Thymus (tissue), 11 donors: ENCODE measurements at regions not wholly inside any gene's neighbourhood (a gene's known extent, or its start where the extent isn't known, plus 50 kb on each side); places are given as distances from the start of the nearest gene placed in this dataset.

Experiments used
- DNase-seq, 9 donors: peaks; one replicate each; pipeline ENCODE4 v3.0.0-alpha.2; 2013; ENCODE audit warnings: low spot score in 9 of 9, low read depth in 6 of 9, missing footprints in 1 of 9
- H3K27ac ChIP-seq, 2 donors: one replicate each; pipeline ENCODE4 v1.5.1; 2013; ENCODE audit warnings: control low read depth in 1 of 2, low read depth in 1 of 2, low read length in 1 of 2, mild to moderate bottlenecking in 1 of 2, moderate library complexity in 1 of 2
- H3K27me3 ChIP-seq, 2 donors: one replicate each; pipeline ENCODE4 v1.5.1; 2013; ENCODE audit warnings: low read length in 1 of 2; ENCODE audit not compliant: control insufficient read depth in 2 of 2, insufficient read depth in 1 of 2
- H3K36me3 ChIP-seq, 2 donors: one replicate each; pipeline ENCODE4 v1.5.1; 2013; ENCODE audit warnings: low read length in 1 of 2, mild to moderate bottlenecking in 1 of 2, moderate library complexity in 1 of 2; ENCODE audit not compliant: control insufficient read depth in 2 of 2, insufficient read depth in 2 of 2
- H3K4me1 ChIP-seq, 2 donors: one replicate each; pipeline ENCODE4 v1.5.1; 2013; ENCODE audit warnings: low read length in 2 of 2; ENCODE audit not compliant: control insufficient read depth in 2 of 2, insufficient read depth in 2 of 2
- H3K4me3 ChIP-seq, 2 donors: one replicate each; pipeline ENCODE4 v1.5.1; 2013; ENCODE audit warnings: low read length in 2 of 2, control low read depth in 1 of 2, mild to moderate bottlenecking in 1 of 2
- H3K9me3 ChIP-seq, 2 donors: one replicate each; pipeline ENCODE4 v1.5.1; 2013; ENCODE audit warnings: low read length in 1 of 2, mild to moderate bottlenecking in 1 of 2; ENCODE audit not compliant: control insufficient read depth in 2 of 2, insufficient read depth in 1 of 2
- WGBS: extraction: QIAGEN DNeasy Blood & Tissue Kit; methylation state at CpG from one replicate; pipeline ENCODE4 v1.1.7; 2013; 5-methylcytosine and 5-hydroxymethylcytosine counted together
- donor health status: healthy.

GRCh38 chr6:169926617-169927417 is 175.4 kb downstream of the ERMARD start:
- Histone ChIP-seq H3K27ac (no peak overlapping the region), H3K27me3 (no peaks in the 10 kb centered on the region), H3K4me1 (peaks cover 0 to 8% of the 10 kb centered on the region in 2 donors), H3K4me3 (no peak overlapping the region), H3K9me3 (no peaks in the 10 kb centered on the region), H3K36me3 (no peaks in the 10 kb centered on the region)
- no peak for DNase-seq
- 95% methylated on average over 11 of the region's 11 CpGs for WGBS

- 95% methylated on average over 6 of the region's 6 CpGs for WGBS
- Histone ChIP-seq H3K4me3 (no peak overlapping the region), H3K4me1 (peaks cover 0 to 8% of the 10 kb centered on the region in 2 donors), H3K27ac (no peak overlapping the region), H3K9me3 (no peaks in the 10 kb centered on the region), H3K36me3 (no peaks in the 10 kb centered on the region), H3K27me3 (no peaks in the 10 kb centered on the region)
- no peak for DNase-seq
Measured at GRCh38 chr6:169923468-169924464, 172.3 kb downstream of the ERMARD start.

GRCh38 chr6:169921853-169922824 is 170.7 kb downstream of the ERMARD start:
- H3K36me3 ChIP-seq, result no peaks in the 10 kb centered on the region
- no peaks in the 10 kb centered on the region for H3K9me3 ChIP-seq
- WGBS, result 62% methylated on average over 34 of the region's 34 CpGs
- H3K27me3 ChIP-seq, result no peaks in the 10 kb centered on the region
- H3K4me3 ChIP-seq, result no peak overlapping the region
- no peak overlapping the region for H3K27ac ChIP-seq
- DNase-seq, result peak in 3 of 9 donors; percentile 23 to 56 (median 26)
- H3K4me1 ChIP-seq, result peaks cover 0 to 8% of the 10 kb centered on the region in 2 donors

- H3K9me3 ChIP-seq, result no peaks in the 10 kb centered on the region
- no peak overlapping the region for H3K4me3 ChIP-seq
- no peaks in the 10 kb centered on the region for H3K36me3 ChIP-seq
- no peak for DNase-seq
- no peaks in the 10 kb centered on the region for H3K27me3 ChIP-seq
- peaks cover 0 to 8% of the 10 kb centered on the region in 2 donors for H3K4me1 ChIP-seq
- H3K27ac ChIP-seq, result no peak overlapping the region
- 80% methylated on average over 20 of the region's 20 CpGs for WGBS
Measured at GRCh38 chr6:169921217-169921616, 169.8 kb downstream of the ERMARD start.

- Histone ChIP-seq H3K4me1 (peaks cover 0 to 8% of the 10 kb centered on the region in 2 donors), H3K9me3 (no peaks in the 10 kb centered on the region), H3K4me3 (no peak overlapping the region), H3K36me3 (no peaks in the 10 kb centered on the region), H3K27ac (no peak overlapping the region), H3K27me3 (no peaks in the 10 kb centered on the region)
- WGBS, result 78% methylated on average over 11 of the region's 11 CpGs
- no peak for DNase-seq
Measured at GRCh38 chr6:169920359-169921020, 169.1 kb downstream of the ERMARD start.

GRCh38 chr6:169918954-169919549 is 167.6 kb downstream of the ERMARD start:
- H3K36me3 ChIP-seq, result no peaks in the 10 kb centered on the region
- peaks cover 0 to 8% of the 10 kb centered on the region in 2 donors for H3K4me1 ChIP-seq
- H3K4me3 ChIP-seq, result no peak overlapping the region
- no peaks in the 10 kb centered on the region for H3K27me3 ChIP-seq
- H3K9me3 ChIP-seq, result no peaks in the 10 kb centered on the region
- DNase-seq, result no peak
- no peak overlapping the region for H3K27ac ChIP-seq
- 96% methylated on average over 26 of the region's 26 CpGs for WGBS

GRCh38 chr6:169918239-169918953 is 167.0 kb downstream of the ERMARD start:
- 96% methylated on average over 21 of the region's 21 CpGs for WGBS
- Histone ChIP-seq H3K36me3 (no peaks in the 10 kb centered on the region), H3K27me3 (no peaks in the 10 kb centered on the region), H3K4me3 (no peak overlapping the region), H3K9me3 (no peaks in the 10 kb centered on the region), H3K27ac (no peak overlapping the region), H3K4me1 (peaks cover 0 to 8% of the 10 kb centered on the region in 2 donors)
- no peak for DNase-seq
